ENCODE measurements at regions not wholly inside any gene's neighbourhood (a gene's known extent, or its start where the extent isn't known, plus 50 kb on each side); places are given as distances from the start of the nearest gene placed in this dataset.
"Not testable (repeated sequence)": the region's sequence is repeated elsewhere in the genome, so short reads cannot be mapped to it uniquely, and the experiment has no call there.

- intact Hi-C loops (cut with DNase I): no loop called here
- DNase-seq (ENCODE audit: low spot score) (no peak), ATAC-seq (no peak)
Observed at GRCh38 chr2:184394642-184395041, 203.7 kb upstream of the ZNF804A start.

DNA sequence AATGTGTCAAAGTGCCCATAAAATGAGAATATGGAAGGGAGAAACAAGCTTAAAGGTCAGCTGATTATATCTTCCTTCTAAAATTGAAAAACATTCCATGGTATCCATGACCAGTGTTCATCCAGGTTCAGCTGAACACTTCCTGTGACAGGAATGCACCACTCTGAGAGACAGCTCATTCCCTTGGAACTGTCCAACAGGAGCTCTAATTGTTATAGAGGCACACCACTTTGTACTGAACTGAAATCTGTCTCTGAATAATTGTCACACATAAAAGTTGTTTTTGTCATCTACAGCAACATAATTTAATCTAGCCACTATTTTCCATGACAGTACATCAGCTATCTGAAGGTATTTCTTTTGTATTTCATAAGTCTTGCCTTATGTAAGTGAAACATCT, 195.9 kb upstream of the ZNF804A start:
- DNase-seq (ENCODE audit: low spot score): no peak
- intact Hi-C loops (cut with DNase I): no loop called here
- no peak for ATAC-seq

DNA sequence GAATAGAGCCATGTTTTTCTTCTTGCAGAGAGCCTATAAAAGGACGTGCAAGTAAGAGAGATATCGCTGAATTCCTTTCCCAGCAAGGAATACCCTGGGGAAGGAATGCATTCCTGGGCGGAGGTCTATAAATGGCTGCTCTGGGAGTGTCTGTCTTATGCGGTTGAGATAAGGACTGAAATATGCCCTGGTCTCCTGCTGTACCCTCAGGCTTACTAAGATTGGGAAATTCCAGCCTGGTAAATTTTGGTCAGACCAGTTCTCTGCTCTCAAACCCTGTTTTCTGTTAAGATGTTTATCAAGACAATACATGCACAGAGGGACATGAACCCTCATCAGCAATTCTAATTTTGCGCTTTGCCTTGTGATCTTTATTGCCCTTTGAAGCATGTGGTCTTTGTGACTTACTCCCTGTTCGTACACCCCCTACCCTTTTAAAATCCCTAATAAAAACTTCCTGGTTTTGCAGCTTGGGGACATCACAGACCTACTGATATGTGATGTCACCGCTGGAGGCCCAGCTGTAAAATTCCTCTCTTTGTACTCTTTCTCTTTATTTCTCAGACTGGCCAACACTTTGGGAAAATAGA, 191.2 kb upstream of the ZNF804A start:
- DNase-seq (ENCODE audit: low spot score); ATAC-seq; intact Hi-C loops (cut with DNase I): not testable (repeated sequence)

DNA sequence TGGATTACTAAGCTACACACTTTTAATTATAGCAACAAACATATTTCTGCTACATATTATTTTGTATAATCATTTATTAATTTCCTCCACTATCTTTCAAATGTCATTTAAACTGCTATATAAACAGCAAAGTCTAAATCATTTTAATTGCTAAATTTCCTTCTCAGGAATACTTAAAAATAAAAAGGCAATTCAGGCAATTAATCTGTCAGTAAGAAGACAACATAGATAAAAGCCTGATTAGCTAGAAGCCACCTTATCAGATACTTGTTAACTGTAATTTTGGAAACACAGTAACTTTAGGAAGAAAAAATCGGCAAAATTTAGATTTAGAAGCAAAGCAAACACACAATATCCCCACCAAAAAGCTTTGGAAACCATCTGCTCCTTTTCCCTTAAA, 188.2 kb upstream of the ZNF804A start:
- no peak for ATAC-seq
- intact Hi-C loops (cut with DNase I): no loop called here
- DNase-seq (ENCODE audit: low spot score): no peak

GRCh38 chr2:184413221-184413620, 185.1 kb upstream of the ZNF804A start:
- intact Hi-C loops (cut with DNase I): no loop called here
- DNase-seq (ENCODE audit: low spot score) (no peak), ATAC-seq (no peak)

DNA sequence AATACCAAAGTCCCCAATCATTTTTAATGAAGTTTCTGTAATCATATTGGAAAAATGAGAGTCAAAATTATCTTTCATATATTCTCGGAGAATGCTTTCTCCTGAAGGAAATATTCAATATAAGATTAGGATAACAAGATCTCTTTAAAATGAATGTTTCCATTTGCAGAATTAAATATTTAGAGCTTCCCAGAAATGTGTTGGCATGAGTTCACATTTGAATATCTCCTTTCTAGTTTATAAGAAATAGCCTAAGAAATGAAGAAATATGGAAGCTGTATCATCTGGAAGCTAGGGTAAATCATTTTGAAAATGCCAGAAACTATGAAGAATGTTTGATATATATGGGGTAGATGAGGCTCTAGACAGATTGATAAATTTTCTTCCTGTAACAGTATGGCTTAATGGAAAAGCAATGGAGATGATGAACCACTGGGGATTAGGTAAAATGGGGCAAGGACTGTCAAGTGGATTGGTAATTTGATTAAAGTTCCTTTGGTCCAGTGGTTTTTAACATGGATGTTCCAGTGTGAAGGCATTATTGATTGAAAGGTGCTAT, 184.6 kb upstream of the ZNF804A start:
- no peak for DNase-seq (ENCODE audit: low spot score)
- ATAC-seq: no peak
- intact Hi-C loops (cut with DNase I): no loop called here

GRCh38 chr2:184416146-184416913, 182.0 kb upstream of the ZNF804A start:
- DNase-seq (ENCODE audit: low spot score): no peak
- no peak for ATAC-seq
- intact Hi-C loops (cut with DNase I): no loop called here

GRCh38 chr2:184419744-184420143, 178.6 kb upstream of the ZNF804A start:
- no peak for ATAC-seq
- intact Hi-C loops (cut with DNase I): no loop called here
- DNase-seq (ENCODE audit: low spot score): no peak

GRCh38 chr2:184421456-184421855, 176.9 kb upstream of the ZNF804A start:
- DNase-seq (ENCODE audit: low spot score); intact Hi-C loops (cut with DNase I); ATAC-seq: not testable (repeated sequence)

DNA sequence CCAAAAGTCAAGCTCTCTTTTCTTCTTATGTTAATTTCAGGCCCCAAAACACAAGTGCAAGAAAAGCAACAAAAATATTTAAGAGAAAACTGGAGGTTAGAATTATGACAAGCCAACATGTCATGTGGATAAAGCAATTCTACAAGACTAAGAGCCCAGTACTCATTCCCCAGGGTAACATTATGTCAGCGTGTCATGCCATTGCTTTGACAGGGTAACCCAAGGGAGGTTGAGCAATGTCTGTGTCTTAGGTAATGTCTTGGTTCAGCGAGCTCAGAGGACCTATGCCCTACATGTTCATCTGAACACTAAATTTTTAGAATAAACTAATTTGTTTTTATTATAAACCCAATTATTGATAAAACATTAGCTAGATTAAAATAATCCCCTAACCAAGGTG, 173.2 kb upstream of the ZNF804A start:
- no peak for DNase-seq (ENCODE audit: low spot score)
- intact Hi-C loops (cut with DNase I): no loop called here
- ATAC-seq: peak; percentile 42

- intact Hi-C loops (cut with DNase I): loop anchor here (10.0 kb wide), 1 partner anchor 51 kb away; no protein-coding TSS in a partner anchor
- ATAC-seq: no peak
- DNase-seq (ENCODE audit: low spot score): no peak
Observed at GRCh38 chr2:184444217-184444616, 154.1 kb upstream of the ZNF804A start.

DNA sequence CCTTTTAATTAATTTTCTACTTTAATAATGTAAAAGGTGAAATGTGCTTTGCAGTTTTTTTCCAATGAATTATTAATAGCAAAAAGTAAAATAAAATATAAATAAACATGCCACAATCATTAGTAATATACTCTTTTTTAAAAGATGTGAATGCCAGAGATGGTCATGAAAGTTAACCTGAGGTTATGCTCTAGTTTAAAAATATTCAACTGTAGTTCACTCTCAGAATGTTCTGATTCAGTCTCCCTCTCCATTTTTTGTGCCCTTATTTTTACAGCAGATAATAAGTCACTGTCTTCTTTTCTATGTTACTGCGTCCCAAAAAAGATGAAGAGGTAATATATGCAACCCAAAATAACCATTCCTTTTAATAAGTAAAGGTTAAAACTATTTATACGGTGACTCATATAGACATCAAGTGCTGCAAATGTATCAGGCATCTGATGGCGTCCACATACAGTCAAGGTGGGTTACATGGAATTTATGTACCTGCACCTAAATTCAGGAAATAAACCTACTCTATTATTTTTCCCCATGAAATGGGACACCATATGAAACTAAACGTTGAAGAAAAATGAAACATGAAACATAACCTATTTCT, 153.6 kb upstream of the ZNF804A start:
- ATAC-seq (no peak), DNase-seq (ENCODE audit: low spot score) (no peak)
- intact Hi-C loops (cut with DNase I): loop anchor here (10.0 kb wide), 1 partner anchor 50 kb away; no protein-coding TSS in a partner anchor

GRCh38 chr2:184449760-184450159, 148.6 kb upstream of the ZNF804A start:
- ATAC-seq: no peak
- intact Hi-C loops (cut with DNase I): loop anchor here (10.0 kb wide), 1 partner anchor 45 kb away; no protein-coding TSS in a partner anchor

GRCh38 chr2:184452907-184453306, 145.4 kb upstream of the ZNF804A start:
- intact Hi-C loops (cut with DNase I): no loop called here
- DNase-seq (ENCODE audit: low spot score) (no peak), ATAC-seq (no peak)

More at GRCh38 chr2:184449760-184450159, 148.6 kb upstream of the ZNF804A start:
- no peak for DNase-seq (ENCODE audit: low spot score)

DNA sequence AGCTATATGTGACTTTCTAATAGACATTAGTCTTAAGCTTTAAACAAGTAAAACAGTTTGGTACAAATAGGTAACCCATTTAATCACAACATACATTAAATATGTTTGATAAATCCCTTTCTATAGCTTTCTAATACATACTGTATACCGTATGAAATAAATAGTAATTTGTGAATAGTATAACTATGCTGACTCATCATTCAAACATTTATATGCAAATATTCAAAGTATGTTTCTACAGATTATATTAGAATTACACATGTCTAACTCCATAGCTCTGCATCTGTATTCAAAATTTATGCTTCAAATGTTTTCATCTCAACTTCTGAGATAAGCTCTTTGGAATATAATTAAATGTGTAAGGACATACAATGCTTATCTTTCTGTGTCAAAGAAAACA, 142.7 kb upstream of the ZNF804A start:
- ATAC-seq: no peak
- intact Hi-C loops (cut with DNase I): no loop called here
- no peak for DNase-seq (ENCODE audit: low spot score)

- DNase-seq (ENCODE audit: low spot score); intact Hi-C loops (cut with DNase I); ATAC-seq: not testable (repeated sequence)
Observed at GRCh38 chr2:184456693-184457092, 141.6 kb upstream of the ZNF804A start.

- ATAC-seq (no peak), DNase-seq (ENCODE audit: low spot score) (no peak)
- intact Hi-C loops (cut with DNase I): no loop called here
Observed at GRCh38 chr2:184463102-184463865, 135.0 kb upstream of the ZNF804A start.

- no peak for ATAC-seq
- no peak for DNase-seq (ENCODE audit: low spot score)
- intact Hi-C loops (cut with DNase I): no loop called here
Observed at GRCh38 chr2:184463866-184464248, 134.5 kb upstream of the ZNF804A start.

DNA sequence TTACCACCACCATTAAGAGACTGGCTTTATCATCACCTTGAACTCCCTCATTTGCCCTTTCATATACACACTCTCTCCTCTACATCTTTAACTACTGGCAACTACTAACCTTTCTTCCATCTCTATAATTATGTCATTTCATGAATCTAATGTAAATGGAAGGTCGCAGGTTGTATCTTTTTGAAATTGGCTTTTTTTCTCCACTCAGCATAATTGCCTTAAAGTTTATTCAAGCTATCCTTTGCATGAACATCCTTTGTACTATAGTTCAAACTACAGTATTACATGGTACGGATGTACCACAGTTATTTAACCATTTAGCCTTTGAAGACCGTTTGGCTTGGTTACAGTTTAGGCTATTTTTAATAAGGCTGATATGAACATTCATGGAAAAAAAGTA, 129.5 kb upstream of the ZNF804A start:
- intact Hi-C loops (cut with DNase I): no loop called here
- DNase-seq (ENCODE audit: low spot score) (no peak), ATAC-seq (no peak)

All from sciatic nerve (tissue), 2 donors.